ENCODE measurements at regions not wholly inside any gene's neighbourhood (a gene's known extent, or its start where the extent isn't known, plus 50 kb on each side); places are given as distances from the start of the nearest gene placed in this dataset.

GRCh38 chr2:2765176-2765800 lies 434.2 kb upstream of the MYT1L start:
- 93 to 95% methylated on average over 6 to 13 of the region's 17 CpGs for WGBS, 2 donors
- Histone ChIP-seq H3K27me3 (no peaks in the 10 kb centered on the region), H3K27ac (no peak overlapping the region), H3K4me3 (replicated peaks in 1 of 3) (no peak overlapping the region), H3K4me1 (peaks cover 12 to 17% of the 10 kb centered on the region in 2 donors), H3K36me3 (no peaks in the 10 kb centered on the region), H3K9me3 (no peaks in the 10 kb centered on the region)
- TF ChIP-seq CTCF (IDR thresholded peaks at IDR 0.05), result no peak
- TF ChIP-seq POLR2A (IDR thresholded peaks at IDR 0.05), result no peak
- intact Hi-C loops (cut with DNase I), result no loop called here
- DNase-seq, result no peak

GRCh38 chr2:2764739-2765138 lies 433.7 kb upstream of the MYT1L start:
- WGBS, 2 donors, result 91 to 93% methylated on average over 18 of the region's 18 CpGs
- H3K27ac ChIP-seq, result no peak overlapping the region
- no peaks in the 10 kb centered on the region for H3K27me3 ChIP-seq
- no peak for TF ChIP-seq CTCF (IDR thresholded peaks at IDR 0.05)
- no peak for TF ChIP-seq POLR2A (IDR thresholded peaks at IDR 0.05)
- DNase-seq, result no peak
- peaks cover 12 to 17% of the 10 kb centered on the region in 2 donors for H3K4me1 ChIP-seq
- intact Hi-C loops (cut with DNase I), result no loop called here
- H3K9me3 ChIP-seq, result no peaks in the 10 kb centered on the region
- no peak overlapping the region for H3K4me3 ChIP-seq (replicated peaks in 1 of 3)
- no peaks in the 10 kb centered on the region for H3K36me3 ChIP-seq

GRCh38 chr2:2764001-2764355 lies 432.9 kb upstream of the MYT1L start:
- peak overlapping the region; percentile 17 to 73 (median 36) for H3K27ac ChIP-seq
- H3K4me3 ChIP-seq (replicated peaks in 1 of 3), result no peak overlapping the region
- TF ChIP-seq POLR2A (IDR thresholded peaks at IDR 0.05), result no peak
- no peak for TF ChIP-seq CTCF (IDR thresholded peaks at IDR 0.05)
- DNase-seq, result peak; percentile 55 to 77
- H3K27me3 ChIP-seq, result no peaks in the 10 kb centered on the region
- no peaks in the 10 kb centered on the region for H3K9me3 ChIP-seq
- H3K36me3 ChIP-seq, result no peaks in the 10 kb centered on the region
- WGBS, 2 donors, result 34 to 51% methylated on average over 4 to 5 of the region's 5 CpGs
- intact Hi-C loops (cut with DNase I), result no loop called here
- peaks cover 12 to 17% of the 10 kb centered on the region in 2 donors for H3K4me1 ChIP-seq

- Histone ChIP-seq H3K27me3 (no peaks in the 10 kb centered on the region), H3K27ac (peak overlapping the region in 1 of 3 donors; percentile 73), H3K9me3 (no peaks in the 10 kb centered on the region), H3K4me3 (replicated peaks in 1 of 3) (no peak overlapping the region), H3K36me3 (no peaks in the 10 kb centered on the region), H3K4me1 (peaks cover 12 to 17% of the 10 kb centered on the region in 2 donors)
- DNase-seq, result peak; percentile 23 to 47
- 62 to 86% methylated on average over 15 of the region's 25 CpGs for WGBS, 2 donors
- intact Hi-C loops (cut with DNase I), result no loop called here
- TF ChIP-seq CTCF (IDR thresholded peaks at IDR 0.05), result no peak
- TF ChIP-seq POLR2A (IDR thresholded peaks at IDR 0.05), result no peak
Measured at GRCh38 chr2:2763351-2764000, 432.4 kb upstream of the MYT1L start.

GRCh38 chr2:2762913-2763312 lies 431.8 kb upstream of the MYT1L start:
- Histone ChIP-seq H3K4me3 (replicated peaks in 1 of 3) (no peak overlapping the region), H3K9me3 (no peaks in the 10 kb centered on the region), H3K4me1 (peaks cover 12 to 17% of the 10 kb centered on the region in 2 donors), H3K27me3 (no peaks in the 10 kb centered on the region), H3K27ac (no peak overlapping the region), H3K36me3 (no peaks in the 10 kb centered on the region)
- 64 to 79% methylated on average over 10 to 11 of the region's 11 CpGs for WGBS, 2 donors
- intact Hi-C loops (cut with DNase I), result no loop called here
- peak in 1 of 2 donors; percentile 24 for DNase-seq
- TF ChIP-seq POLR2A (IDR thresholded peaks at IDR 0.05), result no peak
- no peak for TF ChIP-seq CTCF (IDR thresholded peaks at IDR 0.05)

All from thyroid gland (tissue), 4 donors.